ENCODE measurements at regions not wholly inside any gene's neighbourhood (a gene's known extent, or its start where the extent isn't known, plus 50 kb on each side); places are given as distances from the start of the nearest gene placed in this dataset.

GRCh38 chr11:70895366-70895670 lies 357.1 kb downstream of the SHANK2 start:
- no peaks in the 10 kb centered on the region for H4K20me1 ChIP-seq (replicated peaks; ENCODE audit: control insufficient read depth, insufficient read depth, low read length)
- in situ Hi-C loops (cut with MboI) (no loop called here), intact Hi-C loops (cut with micrococcal nuclease) (no loop called here)
- no peak overlapping the region for H3K27ac ChIP-seq (ENCODE audit: extremely low read depth, low read depth, low read length)
- H2AFZ ChIP-seq (ENCODE audit: low read depth, low read length): no peak overlapping the region
- DNase-seq (ENCODE audit: extremely low read depth in 1 of 4, low spot score in 3 of 4) (no peak), FAIRE-seq (no peak), ATAC-seq (no peak)
- H3K4me2 ChIP-seq (ENCODE audit: insufficient read depth, low read length): no peak overlapping the region
- H3K79me2 ChIP-seq (ENCODE audit: control insufficient read depth, insufficient read depth, low read length): no peaks in the 10 kb centered on the region
- H3K9me3 ChIP-seq (replicated peaks; ENCODE audit: control insufficient read depth, insufficient read depth, low read depth, low read length): 0 out of 2 replicates have a peak, but pooled peaks cover 1% of the 10 kb centered on the region
- H3K4me3 ChIP-seq: no peak overlapping the region
- CTCF ChIA-PET (ENCODE audit: low intra/inter-chr PET ratio): no interaction called here
- no peak for TF ChIP-seq NR2F6 (CRISPR knock-in tag; IDR thresholded peaks at IDR 0.05)
- TF ChIP-seq GTF2E2 (tag; IDR thresholded peaks at IDR 0.05): no peak
- TF ChIP-seq CCAR2 (IDR thresholded peaks at IDR 0.05; ENCODE audit: low read depth, low read length): no peak
- TF ChIP-seq YBX1 (IDR thresholded peaks at IDR 0.05): no peak
- no peak for TF ChIP-seq FOXO4 (CRISPR knock-in tag; IDR thresholded peaks at IDR 0.05)
- TF ChIP-seq OTX1 (CRISPR knock-in tag; IDR thresholded peaks at IDR 0.05): no peak
- no peak for TF ChIP-seq KAT7 (CRISPR knock-in tag; IDR thresholded peaks at IDR 0.05; ENCODE audit: borderline replicate concordance)
- no peak for TF ChIP-seq SFPQ (IDR thresholded peaks at IDR 0.05; ENCODE audit: low read depth, low read length)
- no peak for TF ChIP-seq ZBTB12 (CRISPR knock-in tag; IDR thresholded peaks at IDR 0.05)
- TF ChIP-seq PCBP2 (IDR thresholded peaks at IDR 0.05; ENCODE audit: low read depth, low read length, poor library complexity, severe bottlenecking): no peak
- no peak for TF ChIP-seq WHSC1 (IDR thresholded peaks at IDR 0.05; ENCODE audit: low read length)
- no peak for TF ChIP-seq PTTG1 (tag; IDR thresholded peaks at IDR 0.05; ENCODE audit: low read depth)
- no peak for TF ChIP-seq GATA2 (CRISPR knock-in tag; IDR thresholded peaks at IDR 0.05)
- no peak for TF ChIP-seq ZNF551 (CRISPR knock-in tag; IDR thresholded peaks at IDR 0.05)
- no peak for TF ChIP-seq HMG20A (CRISPR knock-in tag; conservative IDR thresholded peaks at IDR 0.05)
- no peak for TF ChIP-seq ZFPM2 (CRISPR knock-in tag; IDR thresholded peaks at IDR 0.05)
- no peak for TF ChIP-seq IFI16 (CRISPR knock-in tag; IDR thresholded peaks at IDR 0.05)
- TF ChIP-seq CEBPG (CRISPR knock-in tag; IDR thresholded peaks at IDR 0.05): no peak
- TF ChIP-seq CEBPG (tag; conservative IDR thresholded peaks at IDR 0.05 in 1 of 2, IDR thresholded peaks at IDR 0.05 in 1 of 2): no peak
- no peaks in the 10 kb centered on the region for H3K4me1 ChIP-seq (replicated peaks in 1 of 2; ENCODE audit: control insufficient read depth in 2 of 2, insufficient read depth in 2 of 2, low read length in 2 of 2)
- no TSS peak for BruUV-seq (replicated peaks)
- 4% methylated on average over 10 of the region's 11 CpGs for WGBS (ENCODE audit: insufficient coverage, low coverage, missing lambda C conversion rate)
- H3K9me1 ChIP-seq (ENCODE audit: control insufficient read depth, insufficient read depth, low read length): no peaks in the 10 kb centered on the region
- H3K36me3 ChIP-seq (ENCODE audit: control insufficient read depth, insufficient read depth, low read length): no peaks in the 10 kb centered on the region
- peaks cover 0 to 13% of the 10 kb centered on the region in 2 experiments; a peak in 1 of 5 replicates for H3K27me3 ChIP-seq (ENCODE audit: control insufficient read depth in 2 of 2, insufficient read depth in 2 of 2, low read length in 2 of 2)
- POLR2A ChIA-PET: no interaction called here
- H3K9ac ChIP-seq (ENCODE audit: insufficient read depth in 1 of 2, low read depth in 2 of 2, low read length in 2 of 2): no peak overlapping the region

Data from K562 (cell line).